Right ventricle myocardium inferior (tissue), 1 donor: ENCODE measurements at regions not wholly inside any gene's neighbourhood (a gene's known extent, or its start where the extent isn't known, plus 50 kb on each side); places are given as distances from the start of the nearest gene placed in this dataset.

Experiments
- ATAC-seq: fragments of 200-7000 bp; cut with Tn5 transposase; one replicate; pipeline ENCODE4 v1.9.1; 2020; ENCODE audit warnings: mild to moderate bottlenecking, moderate library complexity
- DNase-seq: peaks from one replicate; pipeline ENCODE4 v3.0.0; 2021; ENCODE audit errors: missing footprints
- intact Hi-C: fragments of 100-400 bp; cut with DNase I; formaldehyde crosslinking; loops from one replicate; pipeline ENCODE4 v1.11.0; 2022
- donor health status: DM: no; HTN: yes; CAD: no; lungs with severe emphysema.

GRCh38 chr16:79918916-79919315 is 318.4 kb upstream of the MAF start:
- no peak for ATAC-seq
- intact Hi-C loops, result no loop called here

GRCh38 chr16:79915761-79916160 is 315.2 kb upstream of the MAF start:
- intact Hi-C loops, result no loop called here
- no peak for ATAC-seq
- no peak for DNase-seq

More at GRCh38 chr16:79918916-79919315, 318.4 kb upstream of the MAF start:
- DNase-seq, result no peak

DNA sequence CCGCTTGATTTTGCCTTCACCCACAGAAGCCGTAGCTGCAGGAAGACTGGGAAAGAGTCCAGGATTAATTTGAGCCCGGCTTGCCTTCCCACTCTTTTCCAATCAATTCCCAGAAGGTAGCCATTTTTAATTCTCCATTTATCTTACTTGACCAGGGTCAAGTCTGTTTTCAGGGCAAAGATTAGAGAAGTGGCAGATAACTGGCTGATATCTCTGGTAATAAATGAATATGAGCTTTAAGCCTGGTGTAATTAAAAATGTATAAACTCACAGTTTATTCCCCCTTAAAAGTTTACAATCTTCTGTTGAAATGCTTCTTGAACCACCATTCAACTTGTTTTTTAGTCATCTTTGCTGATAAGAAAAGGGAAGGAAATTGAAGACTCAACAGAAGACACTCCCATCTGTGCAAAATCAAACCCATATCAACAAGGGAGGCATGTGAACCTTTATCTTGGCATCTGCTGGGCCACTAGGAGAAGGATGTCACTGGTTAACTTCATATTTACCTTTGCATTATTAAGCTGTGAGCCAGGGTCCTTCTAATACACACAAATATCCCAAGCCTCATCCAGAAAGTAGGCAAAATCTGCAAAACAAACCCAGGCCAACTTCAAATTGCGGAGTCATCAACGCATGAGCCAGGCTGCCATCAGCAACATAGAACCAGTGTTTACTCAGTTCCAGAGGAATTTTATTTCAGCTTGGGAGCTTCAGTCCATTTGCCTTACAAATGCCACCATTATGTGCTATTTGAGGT is 314.6 kb upstream of the MAF start:
- ATAC-seq (no peak), DNase-seq (no peak)
- intact Hi-C loops, result no loop called here

- ATAC-seq, result no peak
- DNase-seq, result no peak
- intact Hi-C loops, result no loop called here
Measured at GRCh38 chr16:79912592-79913310, 312.2 kb upstream of the MAF start.

DNA sequence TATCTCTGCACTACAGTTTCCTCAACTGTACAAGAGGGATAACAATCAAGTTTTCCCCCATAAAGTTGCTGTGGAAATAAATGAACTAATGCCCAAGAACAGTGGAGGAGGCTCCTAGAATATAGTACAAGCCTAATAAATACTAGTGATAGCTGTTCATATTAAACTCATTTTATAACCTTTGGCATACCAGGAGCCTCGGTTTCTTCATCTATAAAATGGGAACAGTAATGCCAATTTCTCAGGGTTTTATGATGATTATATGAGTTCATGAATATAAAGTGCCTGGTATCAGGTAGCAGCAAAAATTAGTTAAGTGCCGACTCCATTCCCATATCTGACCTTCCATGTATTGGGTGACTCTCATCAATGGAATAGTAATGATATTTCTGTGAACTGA is 311.1 kb upstream of the MAF start:
- no peak for ATAC-seq
- DNase-seq, result no peak
- intact Hi-C loops, result no loop called here

DNA sequence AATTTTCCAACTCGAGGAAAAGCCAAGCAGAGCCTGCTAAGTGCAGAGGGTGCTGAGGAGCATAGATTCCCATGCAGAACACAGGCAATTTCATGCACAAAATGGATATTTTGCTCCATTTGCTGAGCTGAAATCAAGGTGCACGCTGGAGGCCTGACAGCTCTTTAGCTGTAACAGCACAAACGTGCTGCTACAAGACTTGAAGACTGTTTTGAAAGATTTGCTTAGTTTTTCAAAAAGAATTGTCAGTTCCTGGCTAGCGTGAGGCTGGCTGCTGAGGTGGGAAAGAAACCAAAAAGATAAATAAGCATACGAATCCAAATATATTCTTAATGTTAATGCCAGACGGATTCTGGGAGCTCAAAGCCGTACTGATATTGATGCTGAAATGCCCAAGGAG is 309.0 kb upstream of the MAF start:
- DNase-seq (no peak), ATAC-seq (no peak)
- intact Hi-C loops, result no loop called here

- ATAC-seq, result no peak
- DNase-seq, result no peak
- intact Hi-C loops, result no loop called here
Measured at GRCh38 chr16:79903471-79903870, 302.9 kb upstream of the MAF start.

DNA sequence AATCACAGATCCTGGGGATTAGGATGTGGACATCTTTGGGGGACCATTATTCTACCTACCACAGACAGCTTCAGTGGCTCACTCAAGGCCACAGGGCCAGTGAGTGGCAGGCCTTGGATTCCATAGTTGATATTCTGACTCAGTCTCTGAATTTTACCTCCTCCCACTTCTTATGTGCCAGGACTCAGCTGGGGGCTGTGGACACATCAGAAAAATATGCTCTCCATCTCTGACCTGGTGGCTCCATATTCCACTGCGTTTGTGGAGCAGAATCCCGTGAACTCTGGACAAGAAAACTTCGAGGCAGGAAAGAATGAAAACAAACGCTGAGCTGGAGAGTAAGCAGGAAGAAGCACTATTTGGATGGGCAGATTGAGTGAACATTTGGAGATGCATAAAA is 301.8 kb upstream of the MAF start:
- DNase-seq (no peak), ATAC-seq (no peak)
- intact Hi-C loops, result no loop called here

- DNase-seq, result no peak
- ATAC-seq, result no peak
- intact Hi-C loops, result no loop called here
Measured at GRCh38 chr16:79901522-79901921, 301.0 kb upstream of the MAF start.

DNA sequence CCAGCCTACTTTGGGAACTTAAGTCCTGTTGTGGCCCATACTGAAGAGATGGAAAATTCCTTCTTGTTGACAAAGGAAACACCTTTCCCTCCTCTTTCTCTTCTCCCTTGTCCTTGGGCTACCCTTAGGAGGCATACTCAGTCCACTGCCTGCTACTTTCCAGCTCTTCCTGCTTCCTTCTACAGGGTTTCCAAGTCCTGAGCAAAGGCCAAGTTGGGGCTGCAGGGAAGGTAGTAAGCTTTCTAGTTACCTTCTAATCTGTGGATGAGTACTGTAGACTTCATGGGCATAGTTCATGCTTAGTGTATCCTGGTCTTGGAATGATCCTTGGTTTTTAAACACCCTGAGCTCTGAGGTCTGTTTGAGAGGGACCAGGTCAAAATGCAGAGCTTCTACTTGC is 299.2 kb upstream of the MAF start:
- DNase-seq (no peak), ATAC-seq (no peak)
- intact Hi-C loops, result no loop called here

DNA sequence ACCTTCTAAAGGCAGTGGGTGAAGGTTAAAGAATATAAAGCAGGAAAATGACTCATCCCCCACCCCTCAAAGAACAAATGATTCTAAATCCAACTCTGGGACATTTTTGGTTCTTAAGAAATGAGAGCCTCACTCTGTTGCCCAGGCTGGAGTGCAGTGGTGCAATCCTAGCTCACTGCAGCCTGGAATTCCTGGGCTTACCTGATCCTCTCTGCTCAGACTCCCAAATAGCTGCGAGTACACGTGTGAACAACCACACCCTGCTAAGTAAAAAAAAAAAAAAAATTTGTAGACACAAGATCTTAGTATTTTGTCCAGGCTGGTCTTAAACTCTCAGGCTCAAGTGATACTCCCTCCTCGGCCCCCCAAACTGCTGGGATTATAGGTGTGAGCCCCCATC is 298.8 kb upstream of the MAF start:
- DNase-seq, result no peak
- ATAC-seq, result no peak
- intact Hi-C loops, result no loop called here

- no peak for ATAC-seq
- intact Hi-C loops, result no loop called here
- DNase-seq, result no peak
Measured at GRCh38 chr16:79898703-79899102, 298.2 kb upstream of the MAF start.

DNA sequence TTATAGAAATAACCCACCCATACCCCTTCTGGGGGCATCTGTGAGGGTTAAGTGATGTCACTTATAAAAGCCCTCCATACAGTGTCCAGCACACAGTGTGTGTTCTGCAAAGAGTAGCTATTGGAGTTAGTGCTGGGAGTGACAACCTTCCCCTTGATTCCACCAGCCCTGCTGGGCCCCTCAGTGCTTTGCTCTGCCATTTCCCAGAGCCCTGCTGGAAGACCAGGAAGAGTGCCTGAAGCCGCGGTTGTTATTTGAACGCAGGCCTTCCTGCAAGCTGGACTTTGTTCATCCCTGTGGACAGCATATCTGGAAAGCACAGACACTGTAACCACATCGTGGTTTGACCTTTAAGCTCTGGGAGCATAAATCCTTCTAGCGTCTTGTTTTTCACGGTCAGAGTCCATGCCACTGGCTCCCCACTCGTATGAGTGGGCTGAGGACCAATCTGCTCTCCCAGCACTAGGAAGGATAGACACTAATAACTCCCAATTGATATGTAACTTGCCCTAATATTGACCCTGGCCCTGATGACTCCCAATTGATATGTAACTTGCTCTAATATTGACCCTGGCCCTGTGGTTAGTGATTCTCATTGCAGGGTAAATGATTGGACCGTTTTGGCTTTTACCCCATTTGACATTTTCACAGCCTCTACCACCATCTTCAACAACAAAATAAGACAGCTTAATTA is 297.1 kb upstream of the MAF start:
- DNase-seq (no peak), ATAC-seq (peak; percentile 37)
- intact Hi-C loops, result no loop called here

- DNase-seq (no peak), ATAC-seq (no peak)
- intact Hi-C loops, result no loop called here
Measured at GRCh38 chr16:79897104-79897452, 296.5 kb upstream of the MAF start.

- intact Hi-C loops, result no loop called here
- DNase-seq, result no peak
- no peak for ATAC-seq
Measured at GRCh38 chr16:79895917-79896203, 295.3 kb upstream of the MAF start.

DNA sequence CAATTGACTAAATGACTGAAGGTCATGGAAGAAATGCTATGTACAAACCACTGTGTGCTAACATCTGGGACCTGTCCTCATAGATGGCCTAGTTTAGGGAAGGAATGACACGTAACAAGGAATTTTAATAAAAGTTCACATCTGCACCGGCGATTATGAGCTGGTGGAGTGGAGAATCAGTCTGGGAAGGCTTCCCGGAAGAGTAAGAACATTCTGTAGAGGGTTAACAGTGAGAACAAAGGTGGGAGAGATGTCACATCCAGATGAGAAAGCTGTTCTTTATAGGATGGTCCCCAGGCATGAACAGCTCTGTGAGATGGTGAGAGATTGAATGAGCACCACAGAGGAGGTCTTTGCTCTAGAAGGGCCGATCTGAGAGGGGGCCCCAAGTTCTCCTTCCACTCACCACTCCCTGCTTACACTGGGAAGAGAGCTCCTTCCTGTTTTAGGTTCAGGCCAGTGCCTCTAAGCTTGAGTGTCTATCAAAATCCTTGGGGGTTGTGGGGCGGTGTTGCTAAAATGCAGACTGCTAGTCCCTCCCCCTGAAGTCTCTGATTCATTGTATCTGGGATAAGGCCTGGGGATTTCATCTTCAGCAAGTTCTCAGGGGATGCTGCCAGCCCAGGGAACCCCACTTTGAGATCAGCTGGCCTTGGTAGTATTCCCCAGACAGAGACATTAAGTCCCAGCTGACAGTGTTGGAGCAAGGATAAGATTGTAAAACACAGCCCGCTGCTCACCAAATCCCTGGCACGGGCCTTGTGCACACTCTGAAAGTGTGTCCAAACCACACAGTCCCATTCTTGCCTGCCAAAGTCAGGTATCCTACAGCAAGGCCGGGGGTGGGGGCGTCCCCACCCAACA is 294.7 kb upstream of the MAF start:
- ATAC-seq (no peak), DNase-seq (no peak)
- intact Hi-C loops, result no loop called here

DNA sequence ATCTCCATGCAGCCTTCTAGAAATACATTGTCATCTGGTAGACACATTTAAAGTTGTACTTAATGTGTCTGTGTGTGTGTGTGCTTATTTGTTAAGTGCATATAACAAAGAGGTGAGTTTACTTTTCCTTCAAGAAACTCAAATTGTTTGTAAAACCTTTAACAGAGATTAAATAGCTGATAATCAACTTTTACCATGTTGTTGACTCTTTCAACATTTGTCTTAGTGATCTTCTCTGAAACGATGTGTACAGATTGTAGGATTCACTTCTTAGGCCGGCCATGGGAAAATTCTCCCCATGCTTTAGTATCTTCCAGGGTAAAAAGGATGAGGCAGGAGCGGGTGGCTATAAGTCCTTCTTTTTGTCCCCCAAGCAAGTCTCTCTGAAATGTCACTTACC is 292.9 kb upstream of the MAF start:
- intact Hi-C loops, result no loop called here

GRCh38 chr16:79892278-79892677 is 291.7 kb upstream of the MAF start:
- no peak for DNase-seq
- no peak for ATAC-seq
- intact Hi-C loops, result no loop called here

More for the DNA sequence above, 292.9 kb upstream of the MAF start:
- ATAC-seq (no peak), DNase-seq (no peak)

GRCh38 chr16:79891458-79891857 is 290.9 kb upstream of the MAF start:
- DNase-seq, result no peak
- intact Hi-C loops, result no loop called here
- no peak for ATAC-seq
